ENCODE measurements at regions not wholly inside any gene's neighbourhood (a gene's known extent, or its start where the extent isn't known, plus 50 kb on each side); places are given as distances from the start of the nearest gene placed in this dataset.

DNA sequence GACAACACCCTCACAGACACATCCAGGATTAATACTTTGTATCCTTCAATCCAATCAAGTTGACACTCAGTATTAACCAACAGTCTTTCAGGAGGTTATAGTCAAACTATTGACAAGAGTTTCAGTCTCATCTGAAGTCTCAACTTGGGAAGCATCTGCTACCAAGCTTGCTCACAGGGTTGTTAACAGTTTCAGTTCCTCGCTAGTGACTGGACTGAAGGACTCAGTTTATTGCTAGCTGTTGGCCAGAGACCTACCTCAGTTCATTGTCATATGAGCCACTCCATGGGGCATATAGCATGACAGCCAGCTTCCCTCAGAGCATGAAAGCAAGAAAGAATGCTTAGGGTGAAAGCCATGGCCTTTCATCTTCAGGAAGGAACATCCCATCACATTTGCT, 228.6 kb downstream of the EPHA4 start:
- no peak for DNase-seq

- DNase-seq, result no peak
Measured at GRCh38 chr2:221345516-221345915, 226.6 kb downstream of the EPHA4 start.

DNA sequence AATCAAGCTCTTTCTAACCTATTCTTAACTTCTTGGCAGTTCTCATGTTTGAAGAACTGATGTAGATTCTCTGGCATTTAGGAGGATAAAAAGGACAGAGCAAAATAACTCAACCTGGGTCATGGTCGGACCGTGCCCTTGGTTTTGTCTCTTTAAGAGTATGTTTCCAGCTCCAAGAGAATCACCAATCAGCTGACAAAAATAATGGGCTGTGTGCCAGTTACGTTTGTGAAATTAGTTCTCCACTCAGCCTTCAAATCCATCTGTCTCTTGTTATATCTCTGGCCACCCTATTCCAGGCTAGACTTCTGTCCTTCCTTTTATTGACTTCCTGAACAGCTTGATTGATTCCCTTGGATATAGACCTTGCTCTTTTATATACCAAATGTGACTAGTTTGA, 225.7 kb downstream of the EPHA4 start:
- no peak for DNase-seq

DNA sequence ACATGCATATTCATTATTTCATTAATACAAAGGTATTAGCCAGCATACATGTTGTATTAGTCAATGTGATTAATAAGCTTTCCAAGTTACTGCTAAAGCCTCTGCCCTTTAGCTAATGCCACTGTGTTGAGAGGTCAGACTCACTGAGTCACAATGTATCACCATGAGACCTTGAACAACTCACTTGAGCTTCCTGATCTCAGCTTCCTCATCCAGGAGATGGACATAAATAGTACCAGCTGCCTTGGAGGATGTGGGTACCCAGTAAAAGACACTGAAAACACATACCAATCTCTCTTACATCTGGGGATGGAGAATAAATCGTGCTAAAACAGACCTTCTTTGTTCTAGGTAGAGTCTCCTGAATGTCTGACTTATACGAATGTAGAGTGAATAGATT, 224.6 kb downstream of the EPHA4 start:
- no peak for DNase-seq

GRCh38 chr2:221350616-221351015, 221.5 kb downstream of the EPHA4 start:
- no peak for DNase-seq

DNA sequence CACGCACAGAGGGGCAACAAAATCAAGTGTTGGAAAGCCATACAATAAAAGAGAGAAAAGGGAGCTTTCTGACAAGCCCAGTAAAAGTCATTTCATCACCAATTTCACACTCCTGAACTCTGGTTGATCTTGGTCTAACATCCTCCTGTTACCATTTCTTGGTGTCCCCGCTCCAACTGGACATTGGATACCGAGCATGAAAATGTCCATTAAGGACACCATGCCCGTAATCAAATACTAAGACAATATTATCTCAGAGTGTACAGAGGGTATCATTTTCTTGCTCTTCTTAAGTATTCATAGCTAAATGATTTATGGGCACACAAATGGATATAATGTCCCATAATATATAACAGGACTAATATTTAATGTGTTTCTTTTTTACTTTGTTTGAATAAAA, 218.9 kb downstream of the EPHA4 start:
- DNase-seq, result no peak

GRCh38 chr2:221360312-221360711, 211.8 kb downstream of the EPHA4 start:
- DNase-seq, result no peak

DNA sequence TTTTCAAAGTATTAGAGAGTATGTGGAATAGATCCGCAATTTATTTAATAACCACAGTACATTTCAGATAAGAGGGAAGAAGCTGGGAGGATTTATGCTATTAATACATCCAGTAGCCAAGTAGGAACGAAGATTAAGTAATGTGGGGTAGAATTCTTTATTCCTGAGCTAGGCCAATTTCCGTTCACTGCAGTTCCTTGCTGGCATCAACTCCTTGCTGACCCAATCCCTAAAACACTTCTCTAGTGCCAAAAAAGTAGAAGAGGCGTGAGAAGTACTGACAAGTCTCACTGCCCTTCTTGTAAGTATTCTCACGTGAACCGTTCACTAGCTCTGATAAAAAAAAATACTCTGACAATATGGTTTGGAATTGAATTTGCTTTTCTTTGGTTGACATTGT, 211.4 kb downstream of the EPHA4 start:
- no peak for DNase-seq

- DNase-seq, result no peak
Measured at GRCh38 chr2:221361633-221362032, 210.5 kb downstream of the EPHA4 start.

DNA sequence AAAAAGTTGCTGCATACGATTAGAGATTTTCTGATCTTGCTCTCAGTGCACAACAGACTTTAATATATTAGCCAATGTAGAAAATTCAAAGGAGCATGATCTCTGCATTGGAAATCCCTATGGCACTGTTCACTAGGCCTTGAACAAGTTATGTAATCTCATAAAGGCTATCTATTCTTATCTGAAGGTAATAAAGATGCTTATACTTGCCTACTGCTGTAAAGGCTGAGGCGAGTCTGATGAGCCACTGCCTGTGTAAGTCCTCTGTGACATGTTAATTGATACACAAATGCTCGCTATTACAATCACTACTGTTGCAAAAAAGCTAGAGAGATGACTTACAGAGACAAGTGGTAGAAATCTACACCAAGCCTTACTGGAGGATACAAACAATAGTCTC, 207.4 kb downstream of the EPHA4 start:
- DNase-seq, result no peak

Measured in activated naive CD4-positive, alpha-beta T cell treated with Interleukin-2 at 50 U/mL for 16 hours (primary cell).